COLO829 (cell line): ENCODE measurements at regions not wholly inside any gene's neighbourhood (a gene's known extent, or its start where the extent isn't known, plus 50 kb on each side); places are given as distances from the start of the nearest gene placed in this dataset.
A peak's percentile ranks its signal among the peaks of the same experiment; 100 is the strongest.
"Not testable (repeated sequence)": the region's sequence is repeated elsewhere in the genome, so short reads cannot be mapped to it uniquely, and the experiment has no call there.

ENCODE experiments used
- DNase-seq: peaks from one replicate; pipeline ENCODE4 v3.0.0; 2012; ENCODE audit warnings: low spot score

DNA sequence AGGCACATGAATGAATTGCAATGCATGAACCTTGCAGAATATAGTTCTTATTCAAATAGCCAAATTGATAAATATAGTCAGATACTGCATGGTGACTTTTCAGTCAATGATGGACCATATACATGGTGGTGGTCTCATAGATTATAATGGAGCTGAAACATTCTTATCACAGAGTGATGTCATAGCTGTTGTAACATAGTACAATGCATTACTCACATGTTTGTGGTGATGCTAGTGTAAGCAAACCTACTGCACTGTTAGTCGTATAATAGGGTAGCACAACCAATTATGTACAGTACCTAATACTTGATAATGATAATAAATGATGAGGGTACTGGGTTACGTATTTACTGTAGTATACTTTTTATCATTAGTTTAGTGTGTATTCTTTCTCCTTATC is 280.3 kb downstream of the BCAT1 start:
- no peak for DNase-seq

DNA sequence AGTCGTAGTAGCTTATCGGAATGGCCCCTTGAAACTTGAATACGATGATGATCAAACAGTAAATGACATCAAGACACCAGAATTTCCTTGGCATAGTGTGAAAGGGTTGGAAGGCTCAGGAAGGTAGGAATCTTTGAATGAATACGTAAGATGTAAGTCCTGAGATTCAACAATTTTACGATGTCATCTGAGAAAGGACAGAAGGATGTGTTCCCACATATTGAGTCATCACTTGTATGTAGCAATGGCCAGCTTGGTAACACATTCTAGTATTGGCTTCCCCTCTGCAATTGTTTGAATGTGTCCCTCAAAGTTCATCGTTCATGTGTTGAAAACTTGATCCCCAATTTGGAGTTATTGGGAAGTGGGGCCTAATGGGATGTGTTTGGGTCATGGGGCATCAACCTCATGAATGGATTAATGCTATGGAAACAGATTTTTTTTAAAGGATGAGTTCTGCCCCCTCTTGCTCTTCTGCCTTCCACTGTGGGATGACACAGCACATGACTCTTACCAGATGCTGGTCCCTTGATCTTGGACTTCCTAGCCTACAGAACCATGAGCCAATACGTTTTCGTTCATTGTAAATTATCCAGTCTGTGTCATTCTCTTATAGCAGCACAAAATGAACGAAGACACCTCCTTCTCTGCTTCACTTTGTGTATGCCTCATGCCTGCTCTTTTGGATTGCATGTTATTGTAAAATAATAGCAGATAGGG is 284.6 kb downstream of the BCAT1 start:
- DNase-seq: no peak

DNA sequence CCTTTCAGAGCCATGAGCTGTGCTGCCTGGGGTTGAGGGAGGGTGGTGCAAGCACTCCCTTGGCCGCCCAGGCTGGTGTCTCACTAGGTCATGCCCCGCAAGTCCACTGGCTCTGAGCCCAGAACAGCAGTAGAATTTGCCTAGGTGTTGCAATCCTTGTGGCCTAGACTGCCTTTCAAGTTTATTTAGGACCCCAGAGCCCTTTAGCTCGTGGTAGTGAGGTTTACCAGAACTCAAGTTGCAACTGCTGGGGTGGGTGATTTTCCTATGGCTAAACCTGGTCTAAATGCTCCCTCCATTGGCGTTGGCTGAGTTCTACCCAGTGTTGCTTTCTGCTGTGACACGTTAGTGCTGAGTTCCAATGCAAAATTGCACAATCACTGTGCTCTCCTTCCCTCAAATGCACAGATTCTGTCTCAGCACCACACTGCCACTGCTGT is 287.2 kb downstream of the BCAT1 start:
- no peak for DNase-seq

GRCh38 chr12:24659016-24659415 is 289.9 kb downstream of the BCAT1 start:
- no peak for DNase-seq

GRCh38 chr12:24654344-24654743 is 294.6 kb downstream of the BCAT1 start:
- DNase-seq: not testable (repeated sequence)

DNA sequence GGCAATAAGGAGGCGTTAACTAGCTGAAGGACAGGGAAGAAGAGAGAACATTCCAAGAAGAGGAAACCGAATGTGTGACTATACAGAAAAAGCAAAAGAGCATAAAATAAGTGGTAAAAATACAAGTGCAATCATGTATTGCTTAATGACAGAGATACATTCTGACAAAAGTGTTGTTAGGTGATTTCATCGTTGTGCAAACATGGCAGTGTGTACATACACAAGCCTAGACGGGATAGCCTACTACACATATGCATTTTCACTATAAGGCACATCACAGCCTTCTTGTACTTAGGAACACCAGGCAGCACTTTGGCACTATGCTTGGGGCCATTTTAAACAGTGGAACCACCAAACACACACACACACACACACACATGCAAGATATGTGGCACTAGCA is 299.3 kb downstream of the BCAT1 start:
- DNase-seq: no peak

- DNase-seq: no peak
Measured at GRCh38 chr12:24649209-24649608, 299.7 kb downstream of the BCAT1 start.

- no peak for DNase-seq
Measured at GRCh38 chr12:24645254-24645653, 303.6 kb downstream of the BCAT1 start.

DNA sequence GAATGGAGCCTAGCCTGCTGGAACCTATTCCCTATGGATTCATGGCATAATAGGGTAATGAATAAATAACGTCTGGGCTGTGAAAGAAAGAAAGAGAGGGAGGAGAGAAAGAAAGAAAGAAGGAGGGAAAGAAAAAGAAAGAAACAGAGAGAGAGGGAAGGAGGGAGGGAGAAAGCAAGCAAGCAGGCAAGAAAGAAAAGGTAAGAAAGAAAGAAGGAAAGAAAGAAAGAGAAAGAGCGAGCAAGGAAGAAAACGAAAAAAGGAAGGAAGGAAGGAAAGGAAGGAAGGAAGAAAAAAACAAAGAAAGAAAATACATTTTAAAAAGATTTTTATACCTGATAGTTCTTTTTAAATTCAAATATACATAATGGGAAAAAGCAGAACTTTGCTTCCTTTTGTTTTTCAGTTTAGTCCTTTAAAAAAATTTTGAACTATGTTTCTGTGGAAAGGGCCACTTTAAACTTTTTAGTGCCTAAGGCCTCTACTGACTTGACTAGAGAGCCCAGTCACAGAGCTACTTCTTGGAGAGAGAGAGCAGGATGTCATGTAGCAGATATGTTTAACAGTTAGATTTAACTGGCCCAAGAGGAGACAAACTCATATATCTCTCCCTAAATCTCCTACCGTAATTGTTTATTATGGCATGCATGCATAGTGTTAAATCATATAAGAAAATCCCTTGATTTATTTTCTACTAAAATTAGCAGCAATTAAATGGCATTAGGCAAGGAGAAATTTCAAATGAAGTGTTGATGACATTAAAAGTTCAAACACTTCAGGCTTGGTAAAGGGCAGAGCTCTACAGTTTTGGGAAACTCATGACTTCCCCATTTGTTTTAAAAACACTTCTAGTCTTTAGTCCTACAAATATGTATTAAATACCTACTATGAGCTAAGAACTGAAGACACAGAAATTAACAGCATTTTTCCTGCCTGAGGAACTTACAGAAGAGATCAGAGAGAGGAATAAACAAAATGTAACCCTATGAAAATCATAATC is 305.5 kb downstream of the BCAT1 start:
- no peak for DNase-seq

GRCh38 chr12:24639641-24640040 is 309.3 kb downstream of the BCAT1 start:
- no peak for DNase-seq

GRCh38 chr12:24632466-24632865 is 316.4 kb downstream of the BCAT1 start:
- no peak for DNase-seq

- no peak for DNase-seq
Measured at GRCh38 chr12:24631676-24632426, 317.1 kb downstream of the BCAT1 start.

GRCh38 chr12:24630856-24631255 is 318.0 kb downstream of the BCAT1 start:
- no peak for DNase-seq

DNA sequence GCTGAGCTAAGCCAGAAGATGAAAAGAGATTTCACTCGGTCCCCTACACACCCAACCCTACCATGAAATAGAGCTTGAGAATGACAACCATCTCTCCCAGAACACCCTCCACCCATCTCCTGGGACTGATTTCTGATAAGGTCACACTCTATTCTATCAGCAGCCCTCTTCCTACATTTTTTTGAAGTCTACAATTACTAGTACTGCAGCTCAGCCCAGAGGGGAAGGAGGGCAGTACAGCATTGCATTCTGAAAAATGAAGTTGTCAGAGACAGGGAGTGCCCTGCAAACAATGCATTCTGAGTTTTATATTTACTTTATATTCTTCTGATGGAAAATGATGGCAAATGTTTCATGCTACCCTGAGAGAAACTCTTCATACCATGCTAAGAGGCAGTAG is 318.5 kb downstream of the BCAT1 start:
- DNase-seq: no peak

GRCh38 chr12:24625103-24625502 is 323.8 kb downstream of the BCAT1 start:
- no peak for DNase-seq

GRCh38 chr12:24619954-24620353 is 328.9 kb downstream of the BCAT1 start:
- not testable (repeated sequence) for DNase-seq

GRCh38 chr12:24617471-24617870 is 331.4 kb downstream of the BCAT1 start:
- peak; percentile 51 for DNase-seq

GRCh38 chr12:24615967-24616411 is 332.9 kb downstream of the BCAT1 start:
- DNase-seq: no peak

DNA sequence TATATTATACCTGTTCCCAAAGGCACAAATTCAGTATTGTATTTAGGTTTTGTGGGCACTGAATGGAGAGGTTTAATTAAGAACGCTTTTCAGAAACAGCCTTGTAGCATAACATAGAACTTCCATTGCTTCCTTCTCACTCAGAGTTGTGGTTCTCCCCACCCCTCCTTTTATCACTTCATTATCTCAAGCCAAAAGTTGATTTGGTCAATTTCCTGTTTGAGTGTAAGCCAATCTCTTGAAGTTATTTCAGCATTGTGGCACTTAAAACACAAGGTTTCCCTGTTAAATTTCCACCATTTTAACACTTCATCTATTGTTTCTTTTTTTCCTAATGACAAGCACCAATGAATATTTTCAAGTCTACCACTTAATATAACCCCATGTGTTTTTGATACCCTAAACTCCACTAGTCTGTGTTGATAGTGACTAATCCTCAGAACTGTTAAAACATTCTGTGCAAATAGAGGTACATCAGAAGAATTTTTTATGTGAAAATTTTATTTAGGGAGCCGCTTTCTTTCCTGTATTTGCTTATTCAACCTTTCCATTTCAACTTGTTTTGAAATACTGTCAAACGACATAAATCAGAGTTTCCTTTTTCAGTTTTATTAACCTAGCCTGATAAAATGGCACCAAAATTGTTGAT is 340.1 kb downstream of the BCAT1 start:
- no peak for DNase-seq

GRCh38 chr12:24608108-24608507 is 340.8 kb downstream of the BCAT1 start:
- DNase-seq: no peak

GRCh38 chr12:24605916-24606315 is 343.0 kb downstream of the BCAT1 start:
- no peak for DNase-seq

- no peak for DNase-seq
Measured at GRCh38 chr12:24605466-24605865, 343.4 kb downstream of the BCAT1 start.
